T-helper 2 cell (primary cell): ENCODE measurements at regions not wholly inside any gene's neighbourhood (a gene's known extent, or its start where the extent isn't known, plus 50 kb on each side); places are given as distances from the start of the nearest gene placed in this dataset.

Experiments used
- DNase-seq, 5 experiments: peaks; one replicate each; pipeline versions ENCODE4 v3.0.0 to v3.0.0-alpha.2; 2012 to 2022

DNA sequence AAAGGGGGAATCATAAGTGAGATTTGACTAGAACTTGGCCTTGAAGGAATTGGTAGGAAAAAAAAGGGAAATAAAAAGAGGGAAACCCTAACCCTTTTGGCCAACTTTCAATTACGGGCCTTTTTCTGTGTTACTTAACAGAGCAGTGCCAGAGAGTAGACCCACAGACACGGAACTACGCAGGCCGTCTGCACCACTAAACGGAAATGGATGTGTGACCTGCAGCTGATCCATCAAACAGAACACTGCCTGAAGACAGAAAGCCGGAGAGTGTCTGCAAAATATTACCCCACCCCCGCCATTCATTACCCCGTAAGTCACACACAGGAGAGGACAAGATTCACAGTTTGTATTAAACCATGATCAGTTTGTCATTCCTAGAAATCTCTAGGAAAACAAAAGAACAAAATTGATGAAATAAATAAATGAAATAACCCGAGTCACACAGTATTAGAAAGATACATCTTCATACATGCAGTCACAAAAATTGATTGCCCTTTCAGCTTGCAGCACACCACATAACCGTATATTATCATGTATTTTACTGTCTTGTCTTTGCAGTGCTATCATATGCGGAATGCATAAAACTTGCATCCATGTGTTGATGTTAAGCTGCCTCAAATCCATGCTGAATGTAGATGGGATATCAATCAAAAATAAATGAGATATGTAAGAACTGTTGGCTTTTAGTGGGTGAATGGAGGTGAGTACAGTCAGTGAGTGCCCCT is 424.7 kb downstream of the IRS2 start:
- no peak for DNase-seq

- no peak for DNase-seq
Observed at GRCh38 chr13:109357751-109358471, 428.5 kb downstream of the IRS2 start.

- no peak for DNase-seq
Observed at GRCh38 chr13:109355875-109356434, 430.4 kb downstream of the IRS2 start.

DNA sequence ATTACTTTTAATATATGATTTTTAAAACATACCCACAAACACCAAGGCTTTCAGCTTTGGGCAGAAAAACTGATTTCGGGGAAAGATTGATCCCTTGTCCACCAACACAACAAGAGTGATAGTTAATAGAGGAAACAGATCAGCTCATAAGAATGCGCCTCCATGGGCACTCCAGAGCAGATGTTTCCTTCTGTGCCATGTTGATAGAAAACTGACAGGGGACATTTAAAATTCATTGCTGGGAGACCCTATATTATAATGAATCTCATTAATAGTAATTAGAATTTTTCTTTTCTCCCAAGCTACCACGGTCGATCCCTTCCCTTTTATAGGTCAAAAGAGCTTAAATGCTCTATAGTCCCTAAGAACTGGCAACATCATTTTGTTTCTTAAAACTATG is 431.2 kb downstream of the IRS2 start:
- DNase-seq = no peak

- no peak for DNase-seq
Observed at GRCh38 chr13:109351236-109351635, 435.1 kb downstream of the IRS2 start.

DNA sequence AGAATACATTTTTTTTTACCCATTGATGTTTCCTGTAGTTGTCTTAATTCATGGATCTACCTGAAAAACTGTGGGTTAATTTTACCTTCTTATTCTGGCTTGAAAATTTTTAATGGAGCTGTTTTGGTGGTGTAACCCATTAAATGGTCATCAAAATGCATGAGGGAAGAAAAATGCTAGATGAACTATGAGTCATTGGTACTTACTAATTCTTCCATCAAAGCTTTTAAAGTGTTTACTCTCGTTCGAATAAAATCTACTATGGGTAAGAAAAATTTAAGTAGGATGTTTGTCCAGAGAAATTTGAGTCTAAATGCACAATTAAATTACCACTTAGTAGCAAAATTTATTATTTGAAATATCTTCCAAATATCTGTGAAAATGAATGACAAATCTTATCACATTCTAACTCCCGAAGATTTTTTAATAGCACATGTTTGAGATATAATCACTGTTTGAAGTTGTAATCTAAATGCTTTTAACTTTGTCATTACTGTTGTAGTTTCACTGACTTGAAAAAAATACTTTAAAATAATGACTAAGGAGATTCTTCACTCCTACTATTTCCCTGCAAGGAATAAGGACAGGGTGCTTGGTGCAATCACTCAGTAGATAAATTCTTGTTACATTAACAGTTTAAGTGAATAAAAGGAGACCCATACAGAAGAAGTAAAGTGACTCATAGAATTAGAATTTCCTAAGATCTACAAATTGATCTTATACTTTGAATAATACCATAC is 437.7 kb downstream of the IRS2 start:
- no peak for DNase-seq

DNA sequence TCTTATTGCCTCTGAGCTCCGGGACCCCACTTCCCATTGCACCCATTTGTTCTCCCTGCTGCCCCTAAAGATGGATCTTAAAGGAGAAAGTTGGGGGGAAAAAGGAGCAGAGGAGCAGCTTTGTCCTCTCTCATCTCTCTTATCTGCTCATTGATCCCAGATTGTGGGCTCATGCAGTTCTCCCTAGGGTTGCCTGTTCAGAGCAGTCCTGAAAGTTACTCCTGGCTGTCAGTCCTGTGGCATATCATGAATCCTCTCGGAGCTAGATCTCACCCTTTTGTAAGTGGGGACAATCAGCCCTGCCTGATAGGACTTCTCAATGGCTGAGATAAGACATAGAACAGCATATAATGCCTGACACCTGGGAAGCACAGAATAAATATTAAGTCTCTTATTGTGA is 440.3 kb downstream of the IRS2 start:
- DNase-seq = no peak

- DNase-seq = no peak
Observed at GRCh38 chr13:109345433-109345941, 440.9 kb downstream of the IRS2 start.

- DNase-seq = no peak
Observed at GRCh38 chr13:109344552-109345157, 441.7 kb downstream of the IRS2 start.

DNA sequence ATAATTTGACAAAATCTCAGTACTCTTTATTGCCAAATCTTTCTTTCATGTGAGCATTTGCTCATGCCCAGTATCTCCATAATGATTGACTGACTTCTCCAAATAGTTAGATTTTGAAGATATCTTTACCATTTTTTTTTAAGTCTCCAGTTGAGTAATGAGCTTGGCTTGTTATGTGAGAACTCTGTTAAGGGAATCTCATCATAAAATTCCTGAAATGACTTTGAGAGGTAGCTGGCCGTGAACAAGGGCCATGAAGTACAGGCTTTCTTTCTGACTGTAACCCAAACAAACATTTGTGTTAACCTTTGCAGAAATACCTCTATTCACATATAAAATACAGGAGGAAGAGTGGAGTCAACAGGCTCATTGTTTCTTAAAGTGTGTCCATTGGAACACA is 449.7 kb downstream of the IRS2 start:
- DNase-seq = no peak

GRCh38 chr13:109333893-109334651 is 452.3 kb downstream of the IRS2 start:
- DNase-seq = no peak

- no peak for DNase-seq
Observed at GRCh38 chr13:109332506-109333499, 453.6 kb downstream of the IRS2 start.

- DNase-seq = no peak
Observed at GRCh38 chr13:109331898-109332297, 454.5 kb downstream of the IRS2 start.

DNA sequence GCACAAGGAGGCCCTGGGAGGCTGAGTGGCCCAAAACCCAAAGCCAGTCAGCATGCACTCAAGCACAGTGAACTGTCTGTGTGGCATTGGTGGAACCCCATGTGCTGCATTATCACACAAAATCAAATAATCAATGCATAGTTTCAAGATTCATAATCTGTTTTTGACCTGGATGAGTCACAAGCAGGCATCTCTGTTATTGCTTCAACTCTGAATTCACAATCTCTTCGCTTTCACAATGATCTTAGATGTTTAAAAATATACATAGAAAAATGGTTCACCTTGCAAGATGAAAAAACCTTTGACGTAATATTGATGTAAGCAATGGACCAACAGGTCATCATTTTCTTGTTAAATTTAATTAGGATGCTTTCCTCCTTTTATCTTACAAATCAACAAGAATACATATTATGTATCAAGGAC is 455.4 kb downstream of the IRS2 start:
- DNase-seq = no peak

DNA sequence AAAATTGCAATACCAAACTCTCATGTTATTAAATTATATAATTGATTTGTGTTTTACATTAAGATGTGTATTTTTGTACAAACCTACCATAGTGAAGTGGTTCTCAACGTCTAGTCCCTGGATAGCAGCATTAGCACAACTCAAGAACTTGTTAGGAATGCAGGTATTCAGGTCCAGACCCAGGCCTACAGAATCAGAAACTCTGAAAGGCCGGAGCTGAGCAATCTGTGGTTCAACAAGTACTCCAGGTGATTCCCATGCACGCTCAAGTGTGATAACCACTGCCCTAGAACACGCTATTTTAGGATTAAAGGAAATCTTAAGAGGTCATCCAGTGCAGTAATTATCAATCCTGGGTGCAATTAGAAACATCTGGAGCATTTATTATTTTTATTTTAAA is 456.3 kb downstream of the IRS2 start:
- no peak for DNase-seq

GRCh38 chr13:109329175-109329574 is 457.2 kb downstream of the IRS2 start:
- no peak for DNase-seq

GRCh38 chr13:109326601-109327000 is 459.8 kb downstream of the IRS2 start:
- no peak for DNase-seq

DNA sequence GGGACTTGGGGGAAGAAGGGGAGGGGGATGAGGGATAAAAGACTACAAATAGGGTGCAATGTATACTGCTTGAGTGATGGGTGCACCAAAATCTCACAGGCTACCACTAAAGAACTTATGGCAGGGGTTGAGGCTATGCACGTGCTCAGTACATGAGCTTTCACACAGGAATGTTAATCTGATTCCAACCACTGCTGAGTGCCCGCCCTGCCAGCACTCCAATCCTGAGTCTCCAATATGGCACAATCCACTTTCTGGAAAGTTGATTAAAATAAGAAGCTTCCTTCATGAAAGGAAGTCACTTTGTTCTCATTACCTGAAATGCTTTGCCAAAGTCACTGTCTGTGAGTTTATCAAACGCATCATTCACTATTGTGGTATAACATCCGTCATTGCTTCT is 463.0 kb downstream of the IRS2 start:
- DNase-seq = no peak

DNA sequence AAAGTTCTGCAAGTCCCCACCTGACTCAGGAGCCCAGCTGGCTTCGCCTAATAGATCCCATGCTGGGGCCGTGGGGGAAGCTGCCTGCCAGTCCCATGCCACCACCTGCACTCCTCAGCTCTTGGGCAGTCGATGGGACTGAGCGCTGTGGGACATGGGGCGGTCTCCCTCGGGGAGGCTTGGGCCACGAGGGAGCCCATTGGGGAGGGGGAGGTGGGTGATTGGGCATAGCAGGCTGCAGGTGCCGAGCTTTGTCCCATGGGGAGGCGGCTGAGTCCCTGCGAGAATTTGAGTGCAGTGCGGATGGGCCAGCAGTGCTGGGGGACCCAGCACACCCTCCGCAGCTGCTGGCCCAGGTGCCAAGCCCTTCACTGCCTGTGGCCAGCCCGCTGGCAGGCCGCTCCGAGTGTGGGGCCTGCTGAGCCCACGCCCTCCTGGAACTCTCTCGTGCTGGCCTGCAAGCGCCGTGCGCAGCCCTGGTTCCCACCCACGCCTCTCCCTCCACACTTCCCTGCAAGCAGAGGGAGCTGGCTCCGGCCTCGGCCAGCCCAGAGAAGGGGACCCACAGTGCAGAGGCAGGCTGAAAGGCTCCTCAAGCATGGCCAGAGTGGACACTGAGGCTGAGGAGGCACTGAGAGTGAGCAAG is 467.3 kb downstream of the IRS2 start:
- DNase-seq = no peak

DNA sequence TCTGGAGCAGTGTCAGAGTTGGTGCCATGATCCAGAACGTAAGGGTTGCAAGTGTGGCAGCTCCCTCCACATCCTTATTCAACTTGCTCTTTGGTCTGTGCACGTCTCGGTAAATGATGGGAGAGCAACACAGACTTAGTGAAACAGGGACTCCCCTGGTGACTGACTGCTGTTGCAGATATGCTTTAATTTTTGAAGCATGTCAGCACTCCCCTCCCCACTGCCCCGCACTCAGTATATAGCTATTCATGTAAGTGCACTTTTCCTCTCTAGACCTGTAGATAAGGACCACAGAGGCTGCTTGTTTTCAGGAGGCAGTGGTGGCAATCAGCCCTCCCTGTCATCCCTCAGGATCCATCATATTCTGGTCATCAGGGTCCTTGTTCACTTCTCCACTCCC is 470.9 kb downstream of the IRS2 start:
- no peak for DNase-seq
